ENCODE measurements at regions not wholly inside any gene's neighbourhood (a gene's known extent, or its start where the extent isn't known, plus 50 kb on each side); places are given as distances from the start of the nearest gene placed in this dataset.
"Not testable (repeated sequence)": the region's sequence is repeated elsewhere in the genome, so short reads cannot be mapped to it uniquely, and the experiment has no call there.

DNA sequence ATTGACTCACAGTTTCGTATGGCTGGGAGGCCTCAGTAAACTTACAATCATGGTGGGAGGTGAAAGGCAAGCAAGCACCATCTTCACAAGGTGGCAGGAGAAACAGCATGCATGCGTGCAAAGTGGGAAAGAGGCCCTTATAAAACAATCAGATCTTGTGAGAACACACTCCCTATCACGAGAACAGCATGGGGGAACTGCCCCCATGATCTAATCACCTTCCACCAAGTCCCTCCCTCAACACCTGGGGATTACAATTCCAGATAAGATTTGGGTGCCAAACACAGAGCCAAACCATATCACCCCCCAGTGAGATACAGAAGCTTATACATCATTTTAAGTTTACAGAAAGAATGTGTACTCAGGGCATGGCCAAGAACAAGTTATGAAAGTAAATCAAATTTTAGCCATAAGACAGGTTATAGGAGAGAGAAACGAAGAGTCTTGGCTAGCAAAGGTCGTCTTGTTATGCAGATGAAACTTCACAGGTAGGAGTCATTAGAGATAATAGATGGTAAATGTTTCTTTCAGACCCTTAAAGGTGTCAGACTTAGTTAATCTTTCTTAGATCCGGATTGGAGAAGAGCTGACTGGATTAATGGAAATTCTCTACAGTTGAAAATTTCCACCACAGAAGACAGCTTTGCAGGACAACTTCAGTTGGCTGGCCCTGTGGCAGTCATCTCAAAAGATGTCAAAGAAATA is 79.8 kb upstream of the SEL1L start:
- no peak for TF ChIP-seq POLR2AphosphoS5 (IDR thresholded peaks at IDR 0.05; ENCODE audit: low read depth)
- TF ChIP-seq, protein P1, sequence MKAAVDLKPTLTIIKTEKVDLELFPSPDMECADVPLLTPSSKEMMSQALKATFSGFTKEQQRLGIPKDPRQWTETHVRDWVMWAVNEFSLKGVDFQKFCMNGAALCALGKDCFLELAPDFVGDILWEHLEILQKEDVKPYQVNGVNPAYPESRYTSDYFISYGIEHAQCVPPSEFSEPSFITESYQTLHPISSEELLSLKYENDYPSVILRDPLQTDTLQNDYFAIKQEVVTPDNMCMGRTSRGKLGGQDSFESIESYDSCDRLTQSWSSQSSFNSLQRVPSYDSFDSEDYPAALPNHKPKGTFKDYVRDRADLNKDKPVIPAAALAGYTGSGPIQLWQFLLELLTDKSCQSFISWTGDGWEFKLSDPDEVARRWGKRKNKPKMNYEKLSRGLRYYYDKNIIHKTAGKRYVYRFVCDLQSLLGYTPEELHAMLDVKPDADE (IDR thresholded peaks at IDR 0.05) = no peak
- TF ChIP-seq, protein P2, sequence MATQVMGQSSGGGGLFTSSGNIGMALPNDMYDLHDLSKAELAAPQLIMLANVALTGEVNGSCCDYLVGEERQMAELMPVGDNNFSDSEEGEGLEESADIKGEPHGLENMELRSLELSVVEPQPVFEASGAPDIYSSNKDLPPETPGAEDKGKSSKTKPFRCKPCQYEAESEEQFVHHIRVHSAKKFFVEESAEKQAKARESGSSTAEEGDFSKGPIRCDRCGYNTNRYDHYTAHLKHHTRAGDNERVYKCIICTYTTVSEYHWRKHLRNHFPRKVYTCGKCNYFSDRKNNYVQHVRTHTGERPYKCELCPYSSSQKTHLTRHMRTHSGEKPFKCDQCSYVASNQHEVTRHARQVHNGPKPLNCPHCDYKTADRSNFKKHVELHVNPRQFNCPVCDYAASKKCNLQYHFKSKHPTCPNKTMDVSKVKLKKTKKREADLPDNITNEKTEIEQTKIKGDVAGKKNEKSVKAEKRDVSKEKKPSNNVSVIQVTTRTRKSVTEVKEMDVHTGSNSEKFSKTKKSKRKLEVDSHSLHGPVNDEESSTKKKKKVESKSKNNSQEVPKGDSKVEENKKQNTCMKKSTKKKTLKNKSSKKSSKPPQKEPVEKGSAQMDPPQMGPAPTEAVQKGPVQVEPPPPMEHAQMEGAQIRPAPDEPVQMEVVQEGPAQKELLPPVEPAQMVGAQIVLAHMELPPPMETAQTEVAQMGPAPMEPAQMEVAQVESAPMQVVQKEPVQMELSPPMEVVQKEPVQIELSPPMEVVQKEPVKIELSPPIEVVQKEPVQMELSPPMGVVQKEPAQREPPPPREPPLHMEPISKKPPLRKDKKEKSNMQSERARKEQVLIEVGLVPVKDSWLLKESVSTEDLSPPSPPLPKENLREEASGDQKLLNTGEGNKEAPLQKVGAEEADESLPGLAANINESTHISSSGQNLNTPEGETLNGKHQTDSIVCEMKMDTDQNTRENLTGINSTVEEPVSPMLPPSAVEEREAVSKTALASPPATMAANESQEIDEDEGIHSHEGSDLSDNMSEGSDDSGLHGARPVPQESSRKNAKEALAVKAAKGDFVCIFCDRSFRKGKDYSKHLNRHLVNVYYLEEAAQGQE (IDR thresholded peaks at IDR 0.05; ENCODE audit: unreplicated experiment) = no peak
- H3K4me3 Mint-ChIP-seq = no peak overlapping the region
- H3K4me2 ChIP-seq = 0 out of 2 replicates have a peak overlapping the region, but pooled peaks have one; percentile 27
- 0 out of 2 replicates have a peak, but pooled peaks cover 3% of the 10 kb centered on the region for H3K9me2 ChIP-seq (ENCODE audit: insufficient read depth)
- peaks cover 6% of the 10 kb centered on the region; the same call in 2 of the 3 replicates for H3K4me1 Mint-ChIP-seq
- no peaks in the 10 kb centered on the region for H3F3A ChIP-seq (replicated peaks; ENCODE audit: low read depth)
- peaks cover 2% of the 10 kb centered on the region for H3K27me3 Mint-ChIP-seq (ENCODE audit: insufficient read depth, low read depth, poor library complexity)
- no peak overlapping the region for H3K4me3 ChIP-seq
- H4K20me1 ChIP-seq (replicated peaks; ENCODE audit: insufficient read depth) = no peaks in the 10 kb centered on the region
- no peaks in the 10 kb centered on the region; the same call in 1 of the 2 replicates for H3K4me1 ChIP-seq (ENCODE audit: insufficient read depth)
- H3K27me3 ChIP-seq (ENCODE audit: insufficient read depth) = no peaks in the 10 kb centered on the region
- no peaks in the 10 kb centered on the region; the same call in 2 of the 3 replicates for H3K9me3 Mint-ChIP-seq
- H3K79me2 ChIP-seq (replicated peaks; ENCODE audit: insufficient read depth) = no peaks in the 10 kb centered on the region
- no peaks in the 10 kb centered on the region for H3K36me3 Mint-ChIP-seq (ENCODE audit: low read depth)
- no peak overlapping the region for H3K27ac ChIP-seq (ENCODE audit: low read depth)
- H2AFZ ChIP-seq = no peak overlapping the region
- no peak overlapping the region for H3K27ac Mint-ChIP-seq
- H3K36me3 ChIP-seq (ENCODE audit: insufficient read depth) = no peaks in the 10 kb centered on the region
- DNase-seq (ENCODE audit: low spot score) = no peak
- ATAC-seq = no peak

DNA sequence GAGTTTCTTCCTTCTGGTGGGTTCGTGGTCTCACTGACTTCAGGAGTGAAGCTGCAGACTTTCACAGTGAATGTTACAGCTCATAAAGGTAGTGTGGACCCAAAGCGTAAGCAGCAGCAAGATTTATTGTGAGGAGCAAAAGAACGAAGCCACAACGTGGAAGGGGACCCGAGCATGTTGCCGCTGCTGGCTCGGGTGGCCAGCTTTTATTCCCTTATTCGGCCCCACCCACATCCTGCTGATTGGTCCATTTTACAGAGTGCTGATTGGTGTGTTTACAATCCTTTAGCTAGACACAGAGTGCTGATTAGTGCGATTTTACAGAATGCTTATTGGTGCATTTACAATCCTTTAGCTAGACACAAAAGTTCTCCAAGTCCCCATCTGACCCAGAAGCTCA is 80.6 kb upstream of the SEL1L start:
- H3K9me3 Mint-ChIP-seq; H4K20me1 ChIP-seq (replicated peaks; ENCODE audit: insufficient read depth); H3K36me3 Mint-ChIP-seq (ENCODE audit: low read depth); H3K4me1 ChIP-seq (ENCODE audit: insufficient read depth); H3K4me2 ChIP-seq; H3K27me3 Mint-ChIP-seq (ENCODE audit: insufficient read depth, low read depth, poor library complexity); H2AFZ ChIP-seq; H3K9me2 ChIP-seq (ENCODE audit: insufficient read depth); H3K79me2 ChIP-seq (replicated peaks; ENCODE audit: insufficient read depth); H3K4me3 ChIP-seq; H3K27me3 ChIP-seq (ENCODE audit: insufficient read depth); ATAC-seq; H3K4me3 Mint-ChIP-seq; H3K36me3 ChIP-seq (ENCODE audit: insufficient read depth); H3K27ac ChIP-seq (ENCODE audit: low read depth); H3K4me1 Mint-ChIP-seq; DNase-seq (ENCODE audit: low spot score); H3F3A ChIP-seq (replicated peaks; ENCODE audit: low read depth); H3K27ac Mint-ChIP-seq: not testable (repeated sequence)

DNA sequence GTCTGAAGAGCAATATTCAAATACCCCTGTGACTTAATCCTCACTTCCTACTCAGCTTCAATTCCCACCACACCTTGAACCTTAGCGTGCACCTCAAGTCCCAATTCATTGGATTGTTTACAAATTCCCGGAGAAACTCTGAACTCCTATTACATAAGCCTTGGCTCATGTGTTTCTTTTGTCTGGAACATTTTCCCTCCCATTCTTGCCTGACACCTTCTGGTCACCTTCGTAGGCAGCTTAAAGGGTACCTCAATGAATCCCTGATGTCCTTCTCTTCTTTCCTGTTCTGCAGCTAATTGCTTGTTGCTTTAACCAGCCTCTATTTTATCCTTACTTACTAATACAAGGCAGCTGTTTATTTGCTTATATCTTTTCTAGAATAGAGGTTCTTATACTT is 85.0 kb upstream of the SEL1L start:
- Histone ChIP-seq H3K27ac (ENCODE audit: low read depth) (no peak overlapping the region), H3K4me1 (ENCODE audit: insufficient read depth) (peaks cover 4% of the 10 kb centered on the region), H3K4me2 (no peak overlapping the region), H3K9me2 (ENCODE audit: insufficient read depth) (0 out of 2 replicates have a peak, but pooled peaks cover 3% of the 10 kb centered on the region), H2AFZ (no peak overlapping the region), H3K79me2 (replicated peaks; ENCODE audit: insufficient read depth) (no peaks in the 10 kb centered on the region), H3F3A (replicated peaks; ENCODE audit: low read depth) (no peaks in the 10 kb centered on the region), H3K36me3 (ENCODE audit: insufficient read depth) (no peaks in the 10 kb centered on the region), H4K20me1 (replicated peaks; ENCODE audit: insufficient read depth) (no peaks in the 10 kb centered on the region), H3K4me3 (no peak overlapping the region), H3K27me3 (ENCODE audit: insufficient read depth) (no peaks in the 10 kb centered on the region)
- DNase-seq (ENCODE audit: low spot score) = no peak
- no peak for ATAC-seq
- Mint-ChIP-seq H3K9me3 (peaks cover 4% of the 10 kb centered on the region; the same call in 1 of the 3 replicates), H3K36me3 (ENCODE audit: low read depth) (no peaks in the 10 kb centered on the region), H3K4me1 (peaks cover under 1% of the 10 kb centered on the region; the same call in 1 of the 3 replicates), H3K4me3 (no peak overlapping the region), H3K27me3 (ENCODE audit: insufficient read depth, low read depth, poor library complexity) (no peaks in the 10 kb centered on the region), H3K27ac (no peak overlapping the region)
- TF ChIP-seq EZH2 (IDR thresholded peaks at IDR 0.05; ENCODE audit: low read depth, unreplicated experiment) (no peak), CREB1 (CRISPR knock-in tag; IDR thresholded peaks at IDR 0.05; ENCODE audit: low read depth) (no peak), ZNF331 (CRISPR knock-in tag; IDR thresholded peaks at IDR 0.05; ENCODE audit: low read depth) (no peak), POLR2AphosphoS5 (IDR thresholded peaks at IDR 0.05; ENCODE audit: low read depth) (no peak), STAT1 (IDR thresholded peaks at IDR 0.05; ENCODE audit: unreplicated experiment) (no peak), JUNB (IDR thresholded peaks at IDR 0.05; ENCODE audit: unreplicated experiment) (no peak), NANOG (IDR thresholded peaks at IDR 0.05; ENCODE audit: borderline replicate concordance) (no peak)
- TF ChIP-seq, protein P1 (IDR thresholded peaks at IDR 0.05) = no peak

All from GM23338 (cell line).